ENCODE measurements at regions not wholly inside any gene's neighbourhood (a gene's known extent, or its start where the extent isn't known, plus 50 kb on each side); places are given as distances from the start of the nearest gene placed in this dataset.

- no peaks in the 10 kb centered on the region for H3K36me3 ChIP-seq (ENCODE audit: control insufficient read depth, insufficient read depth, low read length)
- H3K4me3 ChIP-seq (ENCODE audit: low read length), result no peak overlapping the region
- no peaks in the 10 kb centered on the region for H3K9me3 ChIP-seq (ENCODE audit: control insufficient read depth, low read length)
- H3K4me1 ChIP-seq (ENCODE audit: control insufficient read depth, insufficient read depth, low read length), result no peaks in the 10 kb centered on the region
- no peak overlapping the region for H3K9ac ChIP-seq (ENCODE audit: low read length)
- H3K27me3 ChIP-seq (ENCODE audit: control insufficient read depth, insufficient read depth, low read length), result no peaks in the 10 kb centered on the region
Measured at GRCh38 chr4:138672393-138672976, 343.1 kb upstream of the NOCT start.

DNA sequence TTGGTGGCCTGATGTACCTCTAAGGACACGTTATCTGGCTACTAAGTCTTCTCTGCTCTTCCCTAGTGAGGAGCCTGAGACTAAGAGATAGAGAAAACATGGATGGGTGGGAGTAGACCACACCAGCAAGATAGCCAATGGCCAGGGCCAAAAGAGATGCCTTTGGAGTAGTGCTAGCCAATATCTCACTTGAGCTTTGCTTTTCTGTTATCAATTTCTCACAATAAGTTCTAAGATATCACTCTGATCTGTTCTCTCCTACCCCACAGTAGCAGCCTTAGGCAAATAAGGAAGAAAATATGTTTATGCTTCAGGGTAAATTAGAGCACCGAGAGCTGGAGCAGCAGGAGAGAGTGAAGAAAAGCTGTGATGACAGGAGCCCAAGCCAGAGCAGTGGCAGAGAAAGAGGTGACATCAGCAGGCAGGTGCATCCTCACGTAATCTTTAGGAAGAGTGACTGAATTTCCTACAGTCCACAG lies 343.9 kb upstream of the NOCT start:
- no peaks in the 10 kb centered on the region for H3K36me3 ChIP-seq (ENCODE audit: control insufficient read depth, insufficient read depth, low read length)
- H3K4me3 ChIP-seq (ENCODE audit: low read length), result no peak overlapping the region
- H3K27me3 ChIP-seq (ENCODE audit: control insufficient read depth, insufficient read depth, low read length), result no peaks in the 10 kb centered on the region
- no peaks in the 10 kb centered on the region for H3K9me3 ChIP-seq (ENCODE audit: control insufficient read depth, low read length)
- no peaks in the 10 kb centered on the region for H3K4me1 ChIP-seq (ENCODE audit: control insufficient read depth, insufficient read depth, low read length)
- no peak overlapping the region for H3K9ac ChIP-seq (ENCODE audit: low read length)

GRCh38 chr4:138671106-138671505 lies 344.5 kb upstream of the NOCT start:
- H3K9ac ChIP-seq (ENCODE audit: low read length), result no peak overlapping the region

DNA sequence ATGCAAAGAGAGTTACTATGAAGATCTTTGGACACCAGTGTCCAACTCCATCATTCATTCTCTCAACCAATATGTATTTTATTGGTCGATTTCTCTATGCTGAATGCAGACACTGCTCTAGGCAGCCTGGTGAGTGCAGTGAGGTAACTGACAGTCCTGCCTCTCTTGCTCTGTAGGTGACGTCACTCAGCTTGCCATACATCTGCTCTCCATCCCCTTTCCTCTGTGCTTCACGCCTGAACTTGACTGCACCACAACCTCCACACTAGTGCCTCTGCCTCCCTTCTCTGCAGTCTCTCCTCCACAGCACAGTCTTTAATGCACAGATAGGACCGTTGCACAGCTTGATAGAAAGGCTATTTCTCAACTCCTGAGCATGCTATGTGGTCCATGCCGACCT lies 344.9 kb upstream of the NOCT start:
- Histone ChIP-seq H3K27me3 (ENCODE audit: control insufficient read depth, insufficient read depth, low read length) (no peaks in the 10 kb centered on the region), H3K9me3 (ENCODE audit: control insufficient read depth, low read length) (no peaks in the 10 kb centered on the region), H3K4me3 (ENCODE audit: low read length) (no peak overlapping the region), H3K36me3 (ENCODE audit: control insufficient read depth, insufficient read depth, low read length) (no peaks in the 10 kb centered on the region), H3K4me1 (ENCODE audit: control insufficient read depth, insufficient read depth, low read length) (no peaks in the 10 kb centered on the region), H3K9ac (ENCODE audit: low read length) (no peak overlapping the region)

More at GRCh38 chr4:138671106-138671505, 344.5 kb upstream of the NOCT start:
- no peak overlapping the region for H3K4me3 ChIP-seq (ENCODE audit: low read length)
- H3K27me3 ChIP-seq (ENCODE audit: control insufficient read depth, insufficient read depth, low read length), result no peaks in the 10 kb centered on the region
- no peaks in the 10 kb centered on the region for H3K9me3 ChIP-seq (ENCODE audit: control insufficient read depth, low read length)
- H3K36me3 ChIP-seq (ENCODE audit: control insufficient read depth, insufficient read depth, low read length), result no peaks in the 10 kb centered on the region
- H3K4me1 ChIP-seq (ENCODE audit: control insufficient read depth, insufficient read depth, low read length), result no peaks in the 10 kb centered on the region

GRCh38 chr4:138669479-138670315 lies 345.9 kb upstream of the NOCT start:
- Histone ChIP-seq H3K9ac (ENCODE audit: low read length) (no peak overlapping the region), H3K9me3 (ENCODE audit: control insufficient read depth, low read length) (no peaks in the 10 kb centered on the region), H3K4me1 (ENCODE audit: control insufficient read depth, insufficient read depth, low read length) (no peaks in the 10 kb centered on the region), H3K27me3 (ENCODE audit: control insufficient read depth, insufficient read depth, low read length) (no peaks in the 10 kb centered on the region), H3K4me3 (ENCODE audit: low read length) (no peak overlapping the region), H3K36me3 (ENCODE audit: control insufficient read depth, insufficient read depth, low read length) (no peaks in the 10 kb centered on the region)

GRCh38 chr4:138668309-138668708 lies 347.3 kb upstream of the NOCT start:
- H3K4me3 ChIP-seq (ENCODE audit: low read length), result no peak overlapping the region
- H3K9me3 ChIP-seq (ENCODE audit: control insufficient read depth, low read length), result no peaks in the 10 kb centered on the region
- H3K9ac ChIP-seq (ENCODE audit: low read length), result no peak overlapping the region
- no peaks in the 10 kb centered on the region for H3K36me3 ChIP-seq (ENCODE audit: control insufficient read depth, insufficient read depth, low read length)
- no peaks in the 10 kb centered on the region for H3K27me3 ChIP-seq (ENCODE audit: control insufficient read depth, insufficient read depth, low read length)
- H3K4me1 ChIP-seq (ENCODE audit: control insufficient read depth, insufficient read depth, low read length), result no peaks in the 10 kb centered on the region

- Histone ChIP-seq H3K9me3 (ENCODE audit: control insufficient read depth, low read length) (no peaks in the 10 kb centered on the region), H3K4me3 (ENCODE audit: low read length) (no peak overlapping the region), H3K9ac (ENCODE audit: low read length) (no peak overlapping the region), H3K27me3 (ENCODE audit: control insufficient read depth, insufficient read depth, low read length) (no peaks in the 10 kb centered on the region), H3K36me3 (ENCODE audit: control insufficient read depth, insufficient read depth, low read length) (no peaks in the 10 kb centered on the region), H3K4me1 (ENCODE audit: control insufficient read depth, insufficient read depth, low read length) (no peaks in the 10 kb centered on the region)
Measured at GRCh38 chr4:138666366-138666765, 349.2 kb upstream of the NOCT start.

DNA sequence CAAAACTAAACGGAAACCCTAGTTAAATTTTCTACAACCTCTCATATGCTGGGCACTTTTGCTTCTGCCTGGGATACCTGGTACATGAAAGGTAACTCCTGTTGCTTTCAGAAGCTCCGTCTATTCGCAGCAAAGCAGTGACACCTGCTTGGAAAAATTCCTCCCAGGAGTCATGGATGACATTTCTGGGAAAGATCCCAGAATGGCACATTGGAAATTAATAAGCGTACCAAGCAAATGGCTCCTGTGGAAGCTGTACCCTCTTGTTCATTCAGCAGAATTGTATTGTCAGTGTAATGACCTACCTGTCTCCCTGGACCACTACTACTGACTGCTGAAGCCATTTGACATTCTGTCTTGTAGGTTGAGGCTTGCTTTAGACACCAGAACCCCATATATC lies 349.7 kb upstream of the NOCT start:
- H3K27me3 ChIP-seq (ENCODE audit: control insufficient read depth, insufficient read depth, low read length), result no peaks in the 10 kb centered on the region
- no peaks in the 10 kb centered on the region for H3K9me3 ChIP-seq (ENCODE audit: control insufficient read depth, low read length)
- H3K4me1 ChIP-seq (ENCODE audit: control insufficient read depth, insufficient read depth, low read length), result no peaks in the 10 kb centered on the region
- H3K36me3 ChIP-seq (ENCODE audit: control insufficient read depth, insufficient read depth, low read length), result no peaks in the 10 kb centered on the region
- H3K4me3 ChIP-seq (ENCODE audit: low read length), result no peak overlapping the region
- no peak overlapping the region for H3K9ac ChIP-seq (ENCODE audit: low read length)

DNA sequence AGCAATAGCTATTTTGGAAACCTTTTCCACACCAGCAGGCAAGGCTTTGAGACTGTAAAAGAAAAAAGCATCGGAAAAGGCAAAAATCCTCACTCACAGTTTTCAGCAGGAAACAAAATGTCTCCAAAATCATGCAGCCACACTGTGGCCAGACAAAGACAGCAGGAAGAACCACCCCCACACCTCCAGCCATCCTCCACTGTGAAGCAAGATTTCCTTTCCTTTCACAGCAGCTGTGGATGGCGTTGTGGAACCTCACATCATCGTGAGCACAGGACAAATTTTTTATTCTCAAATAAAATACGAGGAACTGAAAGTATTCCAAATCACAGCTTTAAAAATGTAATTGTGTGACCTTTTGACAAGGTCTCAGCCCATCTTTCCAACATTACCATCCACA lies 351.7 kb upstream of the NOCT start:
- Histone ChIP-seq H3K9ac (ENCODE audit: low read length) (no peak overlapping the region), H3K4me3 (ENCODE audit: low read length) (no peak overlapping the region), H3K36me3 (ENCODE audit: control insufficient read depth, insufficient read depth, low read length) (no peaks in the 10 kb centered on the region), H3K27me3 (ENCODE audit: control insufficient read depth, insufficient read depth, low read length) (no peaks in the 10 kb centered on the region), H3K9me3 (ENCODE audit: control insufficient read depth, low read length) (no peaks in the 10 kb centered on the region), H3K4me1 (ENCODE audit: control insufficient read depth, insufficient read depth, low read length) (no peaks in the 10 kb centered on the region)

GRCh38 chr4:138659812-138660316 lies 355.7 kb upstream of the NOCT start:
- Histone ChIP-seq H3K9me3 (ENCODE audit: control insufficient read depth, low read length) (no peaks in the 10 kb centered on the region), H3K27me3 (ENCODE audit: control insufficient read depth, insufficient read depth, low read length) (no peaks in the 10 kb centered on the region), H3K4me3 (ENCODE audit: low read length) (no peak overlapping the region), H3K9ac (ENCODE audit: low read length) (no peak overlapping the region), H3K4me1 (ENCODE audit: control insufficient read depth, insufficient read depth, low read length) (no peaks in the 10 kb centered on the region), H3K36me3 (ENCODE audit: control insufficient read depth, insufficient read depth, low read length) (no peaks in the 10 kb centered on the region)

DNA sequence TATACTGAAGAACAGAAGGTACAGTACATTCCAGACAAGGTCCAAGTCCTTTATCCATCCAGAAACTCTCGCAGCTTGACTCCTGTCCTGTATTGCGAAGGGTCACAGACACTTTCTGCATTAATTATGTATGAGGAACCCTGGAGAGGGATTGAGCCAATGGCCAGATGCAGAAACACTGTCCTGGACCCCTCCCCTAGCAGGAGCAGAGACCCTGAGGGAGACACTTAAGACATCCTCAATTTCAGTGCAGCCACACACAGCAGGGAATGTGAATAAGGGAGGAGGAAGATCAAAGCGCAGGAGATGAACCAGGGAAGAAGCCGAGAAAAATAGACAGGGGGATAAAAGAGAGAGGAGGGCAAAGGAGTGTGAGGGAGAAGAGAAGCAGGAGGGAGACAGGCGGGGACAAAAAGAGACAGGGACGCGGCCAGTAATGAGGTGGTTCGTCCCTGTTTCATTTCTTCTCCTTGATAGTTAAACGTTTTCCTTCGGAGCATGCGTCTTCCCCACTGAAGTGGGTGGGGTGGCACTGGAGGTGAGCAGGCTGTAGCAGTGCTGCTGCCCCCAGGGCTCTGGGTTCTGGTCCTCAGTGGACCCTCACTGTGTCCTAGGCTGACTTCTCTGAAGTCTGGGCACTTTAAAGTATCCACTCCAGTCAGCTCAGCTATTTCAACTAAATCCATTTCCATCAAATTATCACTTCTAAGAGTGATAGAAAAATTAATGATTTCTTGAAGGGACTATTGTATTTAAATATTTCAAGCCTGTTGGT lies 356.4 kb upstream of the NOCT start:
- no peaks in the 10 kb centered on the region for H3K27me3 ChIP-seq (ENCODE audit: control insufficient read depth, insufficient read depth, low read length)
- H3K9ac ChIP-seq (ENCODE audit: low read length), result no peak overlapping the region
- no peak overlapping the region for H3K4me3 ChIP-seq (ENCODE audit: low read length)
- no peaks in the 10 kb centered on the region for H3K36me3 ChIP-seq (ENCODE audit: control insufficient read depth, insufficient read depth, low read length)
- H3K4me1 ChIP-seq (ENCODE audit: control insufficient read depth, insufficient read depth, low read length), result no peaks in the 10 kb centered on the region
- H3K9me3 ChIP-seq (ENCODE audit: control insufficient read depth, low read length), result no peaks in the 10 kb centered on the region

- no peaks in the 10 kb centered on the region for H3K9me3 ChIP-seq (ENCODE audit: control insufficient read depth, low read length)
- no peak overlapping the region for H3K4me3 ChIP-seq (ENCODE audit: low read length)
- no peaks in the 10 kb centered on the region for H3K36me3 ChIP-seq (ENCODE audit: control insufficient read depth, insufficient read depth, low read length)
- H3K27me3 ChIP-seq (ENCODE audit: control insufficient read depth, insufficient read depth, low read length), result no peaks in the 10 kb centered on the region
- H3K4me1 ChIP-seq (ENCODE audit: control insufficient read depth, insufficient read depth, low read length), result no peaks in the 10 kb centered on the region
- no peak overlapping the region for H3K9ac ChIP-seq (ENCODE audit: low read length)
Measured at GRCh38 chr4:138658518-138658917, 357.1 kb upstream of the NOCT start.
